ENCODE measurements at regions not wholly inside any gene's neighbourhood (a gene's known extent, or its start where the extent isn't known, plus 50 kb on each side); places are given as distances from the start of the nearest gene placed in this dataset.
"Not testable (repeated sequence)": the region's sequence is repeated elsewhere in the genome, so short reads cannot be mapped to it uniquely, and the experiment has no call there.

- DNase-seq = peak; percentile 83
Observed at GRCh38 chr22:25492841-25493734, 71.4 kb upstream of the GRK3 start.

GRCh38 chr22:25493794-25494193, 70.7 kb upstream of the GRK3 start:
- no peak for DNase-seq

GRCh38 chr22:25494774-25495173, 69.7 kb upstream of the GRK3 start:
- DNase-seq = no peak

GRCh38 chr22:25495285-25495684, 69.2 kb upstream of the GRK3 start:
- DNase-seq = no peak

- no peak for DNase-seq
Observed at GRCh38 chr22:25496396-25497064, 67.9 kb upstream of the GRK3 start.

GRCh38 chr22:25497181-25497641, 67.3 kb upstream of the GRK3 start:
- DNase-seq = no peak

GRCh38 chr22:25497716-25498115, 66.8 kb upstream of the GRK3 start:
- DNase-seq = no peak

- DNase-seq = not testable (repeated sequence)
Observed at GRCh38 chr22:25500671-25501070, 63.8 kb upstream of the GRK3 start.

- not testable (repeated sequence) for DNase-seq
Observed at GRCh38 chr22:25504017-25504416, 60.5 kb upstream of the GRK3 start.

- no peak for DNase-seq
Observed at GRCh38 chr22:25508161-25508560, 56.3 kb upstream of the GRK3 start.

GRCh38 chr22:25508761-25509321, 55.6 kb upstream of the GRK3 start:
- DNase-seq = no peak

GRCh38 chr22:25509374-25509791, 55.1 kb upstream of the GRK3 start:
- no peak for DNase-seq

- DNase-seq = no peak
Observed at GRCh38 chr22:25510876-25511275, 53.6 kb upstream of the GRK3 start.

- DNase-seq = no peak
Observed at GRCh38 chr22:25511725-25512124, 52.8 kb upstream of the GRK3 start.

GRCh38 chr22:25514436-25515180, 49.9 kb upstream of the GRK3 start:
- DNase-seq = no peak
